Panc1 (cell line): ENCODE measurements at regions not wholly inside any gene's neighbourhood (a gene's known extent, or its start where the extent isn't known, plus 50 kb on each side); places are given as distances from the start of the nearest gene placed in this dataset.

ENCODE experiments used
- ATAC-seq: fragments of 200-7000 bp; cut with Tn5 transposase; 2 replicates; pipeline ENCODE4 v1.9.1; 2020; ENCODE audit warnings: mild to moderate bottlenecking, moderate library complexity
- BruUV-seq: library from RNA; stranded (reverse); fragments of 400-500 nt; replicated peaks from 2 replicates; lab custom pipeline; 2021; lab: Mats Ljungman, UMichigan
- CTCF ChIA-PET: fragments of 300-600 bp; sonication (Branson Sonifier 250); formaldehyde crosslinking; loops from one replicate; lab custom pipeline; 2022; ENCODE audit warnings: antibody characterized with exemption; lab: Charles Lee
- POLR2A ChIA-PET: fragments of 300-600 bp; sonication (Branson Sonifier 250); formaldehyde crosslinking; loops from one replicate; lab custom pipeline; 2022; ENCODE audit warnings: antibody characterized with exemption; lab: Charles Lee
- DNase-seq: peaks from one replicate; pipeline ENCODE4 v3.0.0-alpha.2; 2010; ENCODE audit warnings: low read depth, low spot score
- H3K27ac ChIP-seq: 2 replicates; pipeline ENCODE4 v1.5.1; 2011; ENCODE audit warnings: mild to moderate bottlenecking, low read length, inconsistent platforms
- H3K27me3 ChIP-seq: fragments of 200-500 bp; sonication (Bioruptor generic); 2 replicates; pipeline ENCODE4 v1.6.0; 2014; ENCODE audit warnings: low read length, inconsistent platforms; ENCODE audit not compliant: control insufficient read depth, insufficient read depth
- H3K36me3 ChIP-seq: fragments of 200-500 bp; sonication (Bioruptor generic); 2 replicates; pipeline ENCODE4 v1.5.1; 2014; ENCODE audit warnings: inconsistent platforms, mild to moderate bottlenecking, low read length, moderate library complexity; ENCODE audit not compliant: control insufficient read depth, insufficient read depth
- H3K4me1 ChIP-seq: 2 replicates; pipeline ENCODE4 v1.5.1; 2011; ENCODE audit warnings: inconsistent platforms, mild to moderate bottlenecking, low read length, moderate library complexity; ENCODE audit not compliant: control insufficient read depth, insufficient read depth
- H3K4me3 ChIP-seq, 2 experiments: 2 replicates each; pipeline ENCODE4 v1.5.1; 2011 to 2012; ENCODE audit warnings: low read depth in 2 of 2, low read length in 2 of 2, mild to moderate bottlenecking in 2 of 2, inconsistent platforms in 1 of 2, moderate library complexity in 1 of 2
- H3K9me3 ChIP-seq: fragments of 200-500 bp; sonication (Bioruptor generic); 2 replicates; pipeline ENCODE4 v1.5.1; 2014; ENCODE audit warnings: low read depth, mild to moderate bottlenecking, inconsistent platforms, low read length, moderate library complexity; ENCODE audit not compliant: control insufficient read depth, insufficient read depth
- CTCF ChIP-seq: fragments of 450-650 bp; IDR thresholded peaks from 2 replicates; pipeline ENCODE4 v1.5.1; 2017; ENCODE audit warnings: mild to moderate bottlenecking
- POLR2AphosphoS5 ChIP-seq: IDR thresholded peaks from 2 replicates; pipeline ENCODE4 v1.6.1; 2012; ENCODE audit warnings: mild to moderate bottlenecking, low read depth, low read length, moderate library complexity
- REST ChIP-seq, 2 experiments: IDR thresholded peaks; 2 replicates each; pipeline ENCODE4 v1.6.1; 2011 to 2012; ENCODE audit warnings: low read depth in 2 of 2, control low read depth in 1 of 2, low read length in 1 of 2, mild to moderate bottlenecking in 1 of 2, moderate library complexity in 1 of 2; ENCODE audit not compliant: insufficient read depth in 1 of 2
- SIN3A ChIP-seq: IDR thresholded peaks from 2 replicates; pipeline ENCODE4 v1.6.1; 2012; ENCODE audit warnings: low read depth, mild to moderate bottlenecking, low read length, moderate library complexity, borderline replicate concordance; ENCODE audit not compliant: insufficient read depth
- TCF7L2 ChIP-seq: IDR thresholded peaks from 2 replicates; pipeline ENCODE4 v1.6.1; 2011; ENCODE audit warnings: mild to moderate bottlenecking, low read depth, low read length, inconsistent platforms
- in situ Hi-C: cut with HindIII; loops from 2 replicates; pipeline ENCODE4 v1.10.0; 2016; ENCODE audit warnings: low sequenced_read_pairs, low pct_unique_long_range_greater_than_20kb
- intact Hi-C: fragments of 100-400 bp; cut with micrococcal nuclease; formaldehyde crosslinking; loops from one replicate; pipeline ENCODE4 v1.10.0; 2022; ENCODE audit not compliant: unreplicated experiment

- ChIA-PET POLR2A (no interaction called here), CTCF (no interaction called here)
- no peaks in the 10 kb centered on the region; the same call in 1 of the 2 replicates for H3K27me3 ChIP-seq
- in situ Hi-C loops (no loop called here), intact Hi-C loops (no loop called here)
- no peak for DNase-seq
- no peaks in the 10 kb centered on the region for H3K36me3 ChIP-seq
- no peak overlapping the region for H3K4me3 ChIP-seq
- H3K9me3 ChIP-seq, result no peaks in the 10 kb centered on the region
- no peak overlapping the region for H3K27ac ChIP-seq
- H3K4me1 ChIP-seq, result no peaks in the 10 kb centered on the region
- ATAC-seq, result no peak
- BruUV-seq, result no TSS peak
- no peak for TF ChIP-seq POLR2AphosphoS5
- TF ChIP-seq TCF7L2, result no peak
- no peak for TF ChIP-seq CTCF
- TF ChIP-seq SIN3A, result no peak
- no peak for TF ChIP-seq REST (IDR thresholded peaks at IDR 0.05; ENCODE audit: insufficient read depth in 1 of 2, low read depth in 2 of 2, low read length in 1 of 2)
These were observed 209.2 kb upstream of the PPP2R2D start for GRCh38 chr10:131691481-131692090.

GRCh38 chr10:131692176-131692575 lies 208.6 kb upstream of the PPP2R2D start:
- Histone ChIP-seq H3K36me3 (no peaks in the 10 kb centered on the region), H3K9me3 (no peaks in the 10 kb centered on the region), H3K27me3 (no peaks in the 10 kb centered on the region; the same call in 1 of the 2 replicates), H3K27ac (no peak overlapping the region), H3K4me3 (no peak overlapping the region), H3K4me1 (no peaks in the 10 kb centered on the region)
- intact Hi-C loops, result no loop called here
- ChIA-PET POLR2A (no interaction called here), CTCF (no interaction called here)
- DNase-seq, result no peak
- no peak for TF ChIP-seq POLR2AphosphoS5
- no peak for TF ChIP-seq SIN3A
- no peak for TF ChIP-seq CTCF
- TF ChIP-seq REST (IDR thresholded peaks at IDR 0.05; ENCODE audit: insufficient read depth in 1 of 2, low read depth in 2 of 2, low read length in 1 of 2), result no peak
- no peak for TF ChIP-seq TCF7L2
- 0 out of 2 replicates have a peak, but pooled peaks have one; percentile 18 for ATAC-seq
- BruUV-seq, result no TSS peak
- in situ Hi-C loops, result no loop called here
